Glutamatergic neuron (in vitro differentiated cells): ENCODE measurements at regions not wholly inside any gene's neighbourhood (a gene's known extent, or its start where the extent isn't known, plus 50 kb on each side); places are given as distances from the start of the nearest gene placed in this dataset.
"Not testable (repeated sequence)": the region's sequence is repeated elsewhere in the genome, so short reads cannot be mapped to it uniquely, and the experiment has no call there.

Experiments
- DNase-seq: peaks from one replicate; pipeline ENCODE4 v3.0.0; 2022
- H3K27ac Mint-ChIP-seq: one replicate; pipeline ENCODE4 v1.8.0; 2020; ENCODE audit warnings: mild to moderate bottlenecking, mixed read lengths, inconsistent platforms; ENCODE audit not compliant: unreplicated experiment
- H3K27me3 Mint-ChIP-seq: one replicate; pipeline ENCODE4 v1.8.0; 2020; ENCODE audit warnings: mild to moderate bottlenecking, moderate library complexity, mixed read lengths, inconsistent platforms; ENCODE audit not compliant: unreplicated experiment
- H3K36me3 Mint-ChIP-seq: one replicate; pipeline ENCODE4 v1.8.0; 2020; ENCODE audit warnings: mild to moderate bottlenecking, mixed read lengths, inconsistent platforms; ENCODE audit not compliant: unreplicated experiment
- H3K4me1 Mint-ChIP-seq: one replicate; pipeline ENCODE4 v1.8.0; 2020; ENCODE audit warnings: mild to moderate bottlenecking, low read depth, mixed read lengths, inconsistent platforms; ENCODE audit not compliant: unreplicated experiment
- H3K4me3 Mint-ChIP-seq: one replicate; pipeline ENCODE4 v1.8.0; 2020; ENCODE audit warnings: mild to moderate bottlenecking, mixed read lengths, inconsistent platforms; ENCODE audit not compliant: unreplicated experiment
- H3K9me3 Mint-ChIP-seq: one replicate; pipeline ENCODE4 v1.8.0; 2020; ENCODE audit warnings: mild to moderate bottlenecking, moderate library complexity, mixed read lengths, inconsistent platforms; ENCODE audit not compliant: unreplicated experiment
- CTCF ChIP-seq: fragments of 200-600 bp; sonication (generic); IDR thresholded peaks from one replicate; pipeline ENCODE4 v1.5.0; 2021; ENCODE audit not compliant: partially characterized antibody, unreplicated experiment

DNA sequence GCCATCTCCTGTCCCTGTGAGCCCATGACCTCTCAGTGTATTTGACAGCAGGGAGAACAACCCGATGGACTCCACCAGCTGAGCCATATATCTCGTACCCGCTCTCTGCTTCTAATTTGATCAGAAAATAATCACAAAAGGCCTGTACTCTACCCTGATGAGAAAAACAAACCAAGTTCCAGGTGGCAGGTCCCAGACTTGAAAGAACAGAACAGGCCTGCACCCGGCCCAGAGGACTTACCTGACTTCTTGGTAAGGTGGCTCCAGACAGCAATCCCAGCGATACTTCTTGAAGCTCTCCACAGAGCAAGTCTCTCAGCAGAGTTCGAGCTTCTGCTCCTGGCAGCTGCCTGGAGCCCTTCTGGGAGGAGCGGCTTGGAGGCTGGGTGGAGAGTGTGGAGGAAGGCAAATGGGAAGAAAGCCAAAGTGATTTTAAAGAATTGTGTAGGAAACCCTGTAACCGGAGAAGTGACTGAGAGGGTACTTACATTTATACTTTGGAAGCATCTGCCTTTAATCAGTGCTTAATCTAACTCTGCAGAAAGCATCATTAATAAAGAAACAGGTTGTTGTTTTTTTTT is 91.6 kb downstream of the SCN11A start:
- no peaks in the 10 kb centered on the region for H3K27me3 Mint-ChIP-seq
- TF ChIP-seq CTCF, result no peak
- H3K9me3 Mint-ChIP-seq, result no peaks in the 10 kb centered on the region
- H3K4me3 Mint-ChIP-seq, result no peak overlapping the region
- no peak overlapping the region for H3K27ac Mint-ChIP-seq
- DNase-seq, result no peak
- no peaks in the 10 kb centered on the region for H3K4me1 Mint-ChIP-seq
- H3K36me3 Mint-ChIP-seq, result no peaks in the 10 kb centered on the region

DNA sequence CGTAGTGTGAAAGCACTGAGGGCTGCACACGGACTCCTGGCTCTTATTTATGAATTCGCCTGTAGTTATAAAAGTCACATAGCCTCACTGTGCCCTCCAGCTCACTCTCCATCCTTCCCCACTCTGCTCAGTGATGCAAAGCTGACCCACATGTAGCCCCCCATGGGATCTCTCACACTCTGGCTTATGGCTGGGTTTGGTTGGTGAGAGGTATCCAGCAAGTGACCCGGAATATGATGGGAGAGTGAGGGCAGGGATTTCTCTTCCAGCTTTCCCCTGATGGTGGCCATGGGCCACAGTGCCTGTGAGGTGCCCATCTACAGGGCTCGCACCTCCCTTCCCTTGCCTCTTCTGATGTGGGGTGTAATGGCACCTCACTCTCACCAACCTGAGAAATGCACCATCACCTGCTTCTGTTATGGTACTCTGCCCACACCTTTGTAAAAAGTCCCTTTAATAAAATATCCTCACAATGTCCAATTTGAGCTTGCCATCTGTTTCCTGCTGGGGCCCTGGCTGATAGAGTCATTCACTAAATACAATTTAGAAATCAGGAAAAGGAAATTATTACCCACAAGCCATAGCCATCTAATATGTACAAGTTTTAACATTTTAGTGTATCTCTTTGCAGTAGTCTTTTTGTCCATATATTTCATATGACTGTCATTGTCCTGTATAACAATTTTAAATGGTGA is 93.6 kb downstream of the SCN11A start:
- TF ChIP-seq CTCF, result no peak
- no peak for DNase-seq
- Mint-ChIP-seq H3K4me1 (no peaks in the 10 kb centered on the region), H3K27ac (no peak overlapping the region), H3K4me3 (no peak overlapping the region), H3K36me3 (no peaks in the 10 kb centered on the region), H3K9me3 (no peaks in the 10 kb centered on the region), H3K27me3 (no peaks in the 10 kb centered on the region)

DNA sequence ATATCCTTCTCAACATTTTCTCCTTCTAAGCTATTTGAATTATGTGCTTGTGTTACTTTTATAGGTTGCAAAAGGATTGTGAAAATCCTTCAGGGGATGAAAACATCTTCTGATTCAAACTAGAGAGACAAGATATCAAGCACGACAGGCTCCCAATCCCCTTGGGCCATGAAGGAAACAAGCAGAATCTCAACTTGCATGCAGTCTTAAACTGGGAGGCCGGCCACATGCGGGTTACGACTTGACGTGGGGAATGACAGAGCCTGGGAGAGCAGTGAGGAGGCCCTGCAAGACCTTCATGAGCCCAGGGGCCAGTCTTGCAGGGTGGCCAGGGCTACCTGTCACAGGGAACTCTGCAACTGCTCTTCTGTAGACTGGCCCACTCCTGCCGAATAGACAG is 94.4 kb downstream of the SCN11A start:
- Mint-ChIP-seq H3K4me3 (no peak overlapping the region), H3K27ac (no peak overlapping the region), H3K36me3 (no peaks in the 10 kb centered on the region), H3K9me3 (no peaks in the 10 kb centered on the region), H3K27me3 (no peaks in the 10 kb centered on the region), H3K4me1 (no peaks in the 10 kb centered on the region)
- no peak for DNase-seq
- no peak for TF ChIP-seq CTCF

DNA sequence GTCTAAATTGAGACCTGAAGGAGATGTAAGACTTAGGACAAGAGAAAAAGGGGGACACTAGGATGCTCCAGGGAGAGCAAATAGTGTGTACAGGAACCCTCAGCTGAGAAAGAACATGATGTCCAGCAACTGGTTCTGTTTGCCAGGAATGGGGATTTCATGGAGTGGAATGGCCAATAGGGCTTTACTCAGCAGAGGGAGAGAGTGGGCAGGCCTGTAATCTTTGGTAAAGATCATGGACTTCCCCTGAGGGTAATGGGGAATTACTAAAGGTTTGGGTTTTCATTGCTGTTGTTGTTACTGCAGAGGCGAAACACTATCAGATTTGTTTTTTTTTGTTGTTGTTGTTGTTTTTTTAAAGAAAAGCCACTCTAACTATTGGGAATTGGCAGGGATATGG is 99.0 kb downstream of the SCN11A start:
- DNase-seq, result no peak
- H3K27ac Mint-ChIP-seq, result no peak overlapping the region
- TF ChIP-seq CTCF, result no peak
- H3K4me3 Mint-ChIP-seq, result no peak overlapping the region
- H3K27me3 Mint-ChIP-seq, result no peaks in the 10 kb centered on the region
- H3K36me3 Mint-ChIP-seq, result no peaks in the 10 kb centered on the region
- H3K4me1 Mint-ChIP-seq, result no peaks in the 10 kb centered on the region
- no peaks in the 10 kb centered on the region for H3K9me3 Mint-ChIP-seq

DNA sequence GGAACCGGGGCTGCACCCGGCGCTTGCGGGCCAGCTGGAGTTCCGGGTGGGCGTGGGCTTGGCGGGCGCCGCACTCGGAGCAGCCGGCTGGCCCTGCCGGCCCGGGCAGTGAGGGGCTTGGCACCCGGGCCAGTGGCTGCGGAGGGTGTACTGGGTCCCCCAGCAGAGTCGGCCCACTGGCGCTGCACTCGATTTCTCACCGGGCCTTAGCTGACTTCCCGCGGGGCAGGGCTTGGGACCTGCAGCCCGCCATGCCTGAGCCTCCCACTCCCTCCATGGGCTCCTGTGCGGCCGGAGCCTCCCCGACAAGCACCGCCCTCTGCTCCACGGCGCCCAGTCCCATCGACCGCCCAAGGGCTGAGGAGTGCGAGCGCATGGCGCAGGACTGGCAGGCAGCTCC is 100.6 kb downstream of the SCN11A start:
- not testable (repeated sequence) for H3K27me3 Mint-ChIP-seq, H3K9me3 Mint-ChIP-seq, DNase-seq, H3K27ac Mint-ChIP-seq, H3K36me3 Mint-ChIP-seq, H3K4me1 Mint-ChIP-seq, H3K4me3 Mint-ChIP-seq
